ENCODE measurements at regions not wholly inside any gene's neighbourhood (a gene's known extent, or its start where the extent isn't known, plus 50 kb on each side); places are given as distances from the start of the nearest gene placed in this dataset.

DNA sequence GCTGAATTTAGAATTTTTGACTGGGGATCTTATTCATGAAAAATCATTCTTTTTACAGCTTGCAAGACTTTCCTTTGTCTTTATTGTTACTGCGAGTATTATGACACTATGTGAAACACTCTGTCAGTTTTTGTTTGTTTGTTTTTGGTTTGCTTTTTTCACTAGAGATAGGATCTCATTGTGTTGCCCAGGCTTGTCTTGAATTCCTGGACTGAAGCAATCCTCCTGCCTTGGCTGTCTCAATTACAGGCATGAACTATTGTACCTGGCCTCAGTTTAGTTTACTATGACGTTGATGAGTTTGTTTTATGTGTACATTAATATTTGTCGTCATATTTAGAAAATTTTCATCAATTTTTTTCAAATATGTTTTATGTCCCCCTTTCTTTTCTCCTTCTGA, 1030.0 kb upstream of the PRR20A start:
- Mint-ChIP-seq H3K4me3 (no peak overlapping the region), H3K9me3 (no peaks in the 10 kb centered on the region), H3K4me1 (no peaks in the 10 kb centered on the region), H3K27ac (no peak overlapping the region), H3K36me3 (ENCODE audit: low read depth) (no peaks in the 10 kb centered on the region), H3K27me3 (ENCODE audit: low read depth, poor library complexity) (peaks cover 2% of the 10 kb centered on the region)
- no peak for DNase-seq
- TF ChIP-seq, protein P1, sequence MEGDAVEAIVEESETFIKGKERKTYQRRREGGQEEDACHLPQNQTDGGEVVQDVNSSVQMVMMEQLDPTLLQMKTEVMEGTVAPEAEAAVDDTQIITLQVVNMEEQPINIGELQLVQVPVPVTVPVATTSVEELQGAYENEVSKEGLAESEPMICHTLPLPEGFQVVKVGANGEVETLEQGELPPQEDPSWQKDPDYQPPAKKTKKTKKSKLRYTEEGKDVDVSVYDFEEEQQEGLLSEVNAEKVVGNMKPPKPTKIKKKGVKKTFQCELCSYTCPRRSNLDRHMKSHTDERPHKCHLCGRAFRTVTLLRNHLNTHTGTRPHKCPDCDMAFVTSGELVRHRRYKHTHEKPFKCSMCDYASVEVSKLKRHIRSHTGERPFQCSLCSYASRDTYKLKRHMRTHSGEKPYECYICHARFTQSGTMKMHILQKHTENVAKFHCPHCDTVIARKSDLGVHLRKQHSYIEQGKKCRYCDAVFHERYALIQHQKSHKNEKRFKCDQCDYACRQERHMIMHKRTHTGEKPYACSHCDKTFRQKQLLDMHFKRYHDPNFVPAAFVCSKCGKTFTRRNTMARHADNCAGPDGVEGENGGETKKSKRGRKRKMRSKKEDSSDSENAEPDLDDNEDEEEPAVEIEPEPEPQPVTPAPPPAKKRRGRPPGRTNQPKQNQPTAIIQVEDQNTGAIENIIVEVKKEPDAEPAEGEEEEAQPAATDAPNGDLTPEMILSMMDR (IDR thresholded peaks at IDR 0.05) = no peak

DNA sequence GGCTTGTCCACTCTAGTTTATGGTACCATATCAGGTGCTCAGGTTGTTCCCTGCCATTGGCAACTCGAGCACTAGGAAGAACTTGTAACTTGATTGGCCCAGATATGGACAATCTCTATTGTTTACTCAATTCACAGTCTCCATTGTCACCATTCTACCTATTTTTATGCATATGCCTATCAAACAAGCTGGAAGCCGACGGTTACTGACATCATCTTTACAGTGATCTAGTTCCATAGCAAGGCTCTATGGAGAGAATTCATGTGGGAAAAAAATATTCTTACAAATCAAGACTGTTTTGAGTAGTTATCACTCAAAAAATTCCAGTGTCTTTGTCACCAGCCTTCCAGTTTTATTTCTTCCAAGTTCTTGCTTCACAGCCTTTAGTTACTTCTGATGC, 1006.2 kb upstream of the PRR20A start:
- TF ChIP-seq, protein P1 (IDR thresholded peaks at IDR 0.05) = no peak
- no peak for DNase-seq
- H3K9me3 Mint-ChIP-seq = peaks cover 7% of the 10 kb centered on the region
- no peaks in the 10 kb centered on the region for H3K27me3 Mint-ChIP-seq (ENCODE audit: low read depth, poor library complexity)
- H3K4me1 Mint-ChIP-seq = no peaks in the 10 kb centered on the region
- no peak overlapping the region for H3K27ac Mint-ChIP-seq
- H3K36me3 Mint-ChIP-seq (ENCODE audit: low read depth) = no peaks in the 10 kb centered on the region
- H3K4me3 Mint-ChIP-seq = no peak overlapping the region

DNA sequence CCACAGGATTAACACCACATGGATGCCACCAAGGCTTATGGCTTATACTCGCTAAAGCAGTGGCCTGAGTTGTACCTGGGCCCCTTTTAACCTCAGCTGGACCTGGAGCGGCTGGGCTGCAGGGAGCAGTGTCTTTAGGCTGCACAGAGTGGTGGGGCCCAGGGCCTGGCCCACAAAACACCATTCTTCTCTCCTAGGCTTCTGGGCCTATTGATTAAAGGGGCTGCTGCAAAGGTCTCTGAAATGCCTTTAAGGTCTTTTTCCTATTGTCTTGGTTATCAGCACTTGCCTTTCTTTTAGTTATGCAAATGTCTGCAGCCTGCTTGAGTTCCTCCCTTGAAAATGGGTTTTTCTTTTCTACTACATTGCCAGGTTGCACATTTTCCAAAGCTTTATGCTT, 973.9 kb upstream of the PRR20A start:
- Mint-ChIP-seq H3K27ac (no peak overlapping the region), H3K4me1 (no peaks in the 10 kb centered on the region), H3K4me3 (no peak overlapping the region), H3K36me3 (ENCODE audit: low read depth) (no peaks in the 10 kb centered on the region), H3K27me3 (ENCODE audit: low read depth, poor library complexity) (peaks cover 7% of the 10 kb centered on the region), H3K9me3 (peaks cover 5% of the 10 kb centered on the region)
- TF ChIP-seq, protein P1 (IDR thresholded peaks at IDR 0.05) = no peak
- DNase-seq = no peak

DNA sequence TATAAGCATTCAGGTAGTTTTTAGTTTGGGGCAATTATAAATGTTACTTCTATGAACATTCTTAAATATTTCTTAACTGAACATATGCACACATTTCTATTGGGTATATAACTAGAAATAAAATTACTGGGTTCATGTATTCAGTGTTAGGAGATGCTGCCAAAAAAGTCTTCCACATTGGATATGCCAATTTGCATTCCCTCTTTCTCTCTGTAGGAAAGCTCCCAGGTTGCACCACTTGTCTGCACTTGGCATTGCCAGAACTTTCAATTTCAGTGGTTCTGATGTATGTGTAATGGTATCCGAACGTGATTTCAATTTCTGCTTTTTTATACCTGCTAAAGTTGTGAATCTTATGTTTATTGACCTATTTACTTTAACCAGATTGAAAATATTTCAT, 972.1 kb upstream of the PRR20A start:
- no peak overlapping the region for H3K4me3 Mint-ChIP-seq
- peaks cover 9% of the 10 kb centered on the region for H3K27me3 Mint-ChIP-seq (ENCODE audit: low read depth, poor library complexity)
- TF ChIP-seq, protein P1 (IDR thresholded peaks at IDR 0.05) = no peak
- no peaks in the 10 kb centered on the region for H3K36me3 Mint-ChIP-seq (ENCODE audit: low read depth)
- no peak for DNase-seq
- H3K27ac Mint-ChIP-seq = no peak overlapping the region
- no peaks in the 10 kb centered on the region for H3K4me1 Mint-ChIP-seq
- peaks cover 5% of the 10 kb centered on the region for H3K9me3 Mint-ChIP-seq

DNA sequence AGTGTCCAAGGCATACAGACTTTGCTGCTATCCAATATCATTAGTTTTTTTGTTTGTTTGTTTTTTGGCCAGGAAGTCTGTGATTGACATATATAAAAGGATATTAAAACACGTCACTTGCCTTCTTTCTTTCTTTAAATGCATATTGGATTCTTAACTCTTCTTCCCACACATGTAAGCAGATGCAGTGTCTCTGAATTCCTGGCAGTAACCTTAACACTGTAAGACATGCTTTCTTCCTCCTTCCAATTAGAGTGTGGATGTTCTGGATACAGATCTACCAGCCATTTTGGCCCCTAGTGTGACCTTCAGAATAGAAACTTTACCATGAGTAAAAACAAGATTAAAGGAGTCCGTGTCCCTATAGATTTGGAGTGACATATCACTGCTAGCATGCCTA, 967.4 kb upstream of the PRR20A start:
- Mint-ChIP-seq H3K27ac (no peak overlapping the region), H3K9me3 (peaks cover under 1% of the 10 kb centered on the region), H3K27me3 (ENCODE audit: low read depth, poor library complexity) (peaks cover 5% of the 10 kb centered on the region), H3K36me3 (ENCODE audit: low read depth) (no peaks in the 10 kb centered on the region), H3K4me3 (no peak overlapping the region), H3K4me1 (no peaks in the 10 kb centered on the region)
- DNase-seq = no peak
- TF ChIP-seq, protein P1 (IDR thresholded peaks at IDR 0.05) = no peak

DNA sequence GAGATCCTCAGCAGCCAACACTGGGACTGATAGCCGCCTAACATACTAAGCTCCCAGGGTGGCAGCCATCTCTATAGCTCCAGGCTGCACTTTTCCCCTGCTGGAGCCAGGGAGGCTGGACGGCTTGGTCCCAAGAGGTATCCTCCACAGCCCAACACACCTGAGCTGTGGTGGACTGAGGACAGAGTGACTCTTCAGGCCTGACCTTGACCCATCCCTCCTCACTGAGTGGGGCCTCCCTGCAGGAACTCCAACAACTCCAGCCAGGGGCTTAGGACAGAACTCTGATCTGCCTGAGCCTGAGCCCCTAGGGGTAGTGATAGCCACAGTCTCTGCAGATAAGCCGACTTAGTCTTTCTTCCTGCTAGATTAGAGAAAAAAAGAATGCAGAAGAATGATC, 958.1 kb upstream of the PRR20A start:
- no peaks in the 10 kb centered on the region for H3K4me1 Mint-ChIP-seq
- no peaks in the 10 kb centered on the region for H3K36me3 Mint-ChIP-seq (ENCODE audit: low read depth)
- H3K4me3 Mint-ChIP-seq = no peak overlapping the region
- peaks cover 2% of the 10 kb centered on the region for H3K9me3 Mint-ChIP-seq
- H3K27ac Mint-ChIP-seq = no peak overlapping the region
- no peaks in the 10 kb centered on the region for H3K27me3 Mint-ChIP-seq (ENCODE audit: low read depth, poor library complexity)
- DNase-seq = no peak
- TF ChIP-seq, protein P1 (IDR thresholded peaks at IDR 0.05) = no peak
